ENCODE measurements at regions not wholly inside any gene's neighbourhood (a gene's known extent, or its start where the extent isn't known, plus 50 kb on each side); places are given as distances from the start of the nearest gene placed in this dataset.
"Not testable (repeated sequence)": the region's sequence is repeated elsewhere in the genome, so short reads cannot be mapped to it uniquely, and the experiment has no call there.

DNA sequence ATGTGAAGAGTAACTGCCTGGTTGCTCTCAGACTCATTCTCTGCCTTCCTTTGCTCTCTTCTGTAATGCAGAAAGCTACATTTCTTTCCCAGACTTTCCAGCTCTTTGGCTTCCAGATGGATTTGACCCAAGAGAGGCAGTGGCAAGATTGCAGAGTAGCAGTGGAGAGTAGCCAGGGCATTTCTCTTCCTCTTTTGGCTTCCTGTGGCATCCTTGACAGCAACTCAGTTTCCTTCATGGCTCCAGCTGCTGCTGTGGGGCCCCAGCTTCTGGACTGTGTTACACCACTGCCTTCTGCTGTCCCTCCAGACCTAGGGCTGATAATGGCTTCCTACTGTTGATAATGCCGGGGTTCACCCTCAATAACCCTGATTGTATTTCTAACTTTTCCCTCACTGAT lies 469.4 kb upstream of the SPRED2 start:
- Histone ChIP-seq H3K27me3 (ENCODE audit: control insufficient read depth, insufficient read depth, low read length) (no peaks in the 10 kb centered on the region), H3K36me3 (ENCODE audit: control insufficient read depth, insufficient read depth, low read length) (no peaks in the 10 kb centered on the region), H3K4me1 (ENCODE audit: control insufficient read depth, insufficient read depth, low read length) (no peaks in the 10 kb centered on the region), H3K9me3 (ENCODE audit: control insufficient read depth, low read length) (no peaks in the 10 kb centered on the region), H3K4me3 (ENCODE audit: low read length) (no peak overlapping the region), H3K9ac (ENCODE audit: low read length) (no peak overlapping the region)

GRCh38 chr2:65896446-65896845 lies 464.0 kb upstream of the SPRED2 start:
- no peaks in the 10 kb centered on the region for H3K36me3 ChIP-seq (ENCODE audit: control insufficient read depth, insufficient read depth, low read length)
- H3K9me3 ChIP-seq (ENCODE audit: control insufficient read depth, low read length): no peaks in the 10 kb centered on the region
- H3K4me3 ChIP-seq (ENCODE audit: low read length): no peak overlapping the region
- no peaks in the 10 kb centered on the region for H3K4me1 ChIP-seq (ENCODE audit: control insufficient read depth, insufficient read depth, low read length)
- H3K9ac ChIP-seq (ENCODE audit: low read length): no peak overlapping the region
- H3K27me3 ChIP-seq (ENCODE audit: control insufficient read depth, insufficient read depth, low read length): no peaks in the 10 kb centered on the region

DNA sequence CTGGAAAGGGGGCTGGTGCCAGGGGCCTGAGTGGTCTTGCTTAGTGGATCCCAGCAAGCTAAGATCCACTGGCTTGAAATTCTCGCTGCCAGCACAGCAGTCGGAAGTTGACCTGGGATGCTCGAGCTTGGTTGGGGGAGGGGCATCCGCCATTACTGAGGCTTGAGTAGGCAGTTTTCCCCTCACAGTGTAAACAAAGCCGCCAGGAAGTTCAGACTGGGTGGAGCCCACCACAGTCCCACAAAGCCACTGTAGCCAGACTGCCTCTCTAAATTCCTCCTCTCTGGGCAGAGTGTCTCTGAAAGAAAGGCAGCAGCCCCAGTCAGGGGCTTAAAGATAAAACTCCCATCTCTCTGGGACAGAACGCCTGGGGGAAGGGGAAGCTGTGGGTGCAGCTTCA lies 457.7 kb upstream of the SPRED2 start:
- H3K4me3 ChIP-seq (ENCODE audit: low read length); H3K4me1 ChIP-seq (ENCODE audit: control insufficient read depth, insufficient read depth, low read length): not testable (repeated sequence)

DNA sequence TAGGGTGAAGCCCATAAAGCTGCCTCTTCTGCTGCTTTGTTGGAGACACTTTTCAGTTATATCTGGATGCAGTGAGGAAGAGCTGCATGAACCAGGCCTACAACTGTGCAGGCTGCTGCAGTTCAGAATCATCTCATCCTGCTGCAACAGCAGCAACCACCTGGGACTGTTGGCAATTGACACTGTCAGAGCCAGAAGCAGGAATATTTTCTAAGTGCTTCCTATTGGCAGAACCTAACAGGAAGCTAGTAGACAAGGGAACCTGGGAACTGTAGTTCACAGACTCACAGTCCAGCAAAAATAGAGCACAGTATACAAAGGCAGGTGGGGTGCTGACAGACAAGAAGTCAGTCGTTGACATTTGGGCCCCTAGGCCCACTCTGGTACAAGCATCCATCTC lies 452.9 kb upstream of the SPRED2 start:
- H3K9me3 ChIP-seq (ENCODE audit: control insufficient read depth, low read length): no peaks in the 10 kb centered on the region
- no peaks in the 10 kb centered on the region for H3K36me3 ChIP-seq (ENCODE audit: control insufficient read depth, insufficient read depth, low read length)
- no peak overlapping the region for H3K9ac ChIP-seq (ENCODE audit: low read length)
- H3K4me1 ChIP-seq (ENCODE audit: control insufficient read depth, insufficient read depth, low read length): no peaks in the 10 kb centered on the region
- no peak overlapping the region for H3K4me3 ChIP-seq (ENCODE audit: low read length)
- H3K27me3 ChIP-seq (ENCODE audit: control insufficient read depth, insufficient read depth, low read length): peaks cover 3% of the 10 kb centered on the region

More for the DNA sequence above, 457.7 kb upstream of the SPRED2 start:
- not testable (repeated sequence) for H3K27me3 ChIP-seq (ENCODE audit: control insufficient read depth, insufficient read depth, low read length); H3K9ac ChIP-seq (ENCODE audit: low read length); H3K9me3 ChIP-seq (ENCODE audit: control insufficient read depth, low read length); H3K36me3 ChIP-seq (ENCODE audit: control insufficient read depth, insufficient read depth, low read length)

- Histone ChIP-seq H3K4me3 (ENCODE audit: low read length) (no peak overlapping the region), H3K4me1 (ENCODE audit: control insufficient read depth, insufficient read depth, low read length) (no peaks in the 10 kb centered on the region), H3K27me3 (ENCODE audit: control insufficient read depth, insufficient read depth, low read length) (peaks cover 3% of the 10 kb centered on the region), H3K36me3 (ENCODE audit: control insufficient read depth, insufficient read depth, low read length) (no peaks in the 10 kb centered on the region), H3K9me3 (ENCODE audit: control insufficient read depth, low read length) (no peaks in the 10 kb centered on the region), H3K9ac (ENCODE audit: low read length) (no peak overlapping the region)
Observed at GRCh38 chr2:65881592-65881991, 449.2 kb upstream of the SPRED2 start.

- H3K9ac ChIP-seq (ENCODE audit: low read length): no peak overlapping the region
- no peak overlapping the region for H3K4me3 ChIP-seq (ENCODE audit: low read length)
- no peaks in the 10 kb centered on the region for H3K9me3 ChIP-seq (ENCODE audit: control insufficient read depth, low read length)
- H3K4me1 ChIP-seq (ENCODE audit: control insufficient read depth, insufficient read depth, low read length): no peaks in the 10 kb centered on the region
- peaks cover 3% of the 10 kb centered on the region for H3K27me3 ChIP-seq (ENCODE audit: control insufficient read depth, insufficient read depth, low read length)
- H3K36me3 ChIP-seq (ENCODE audit: control insufficient read depth, insufficient read depth, low read length): no peaks in the 10 kb centered on the region
Observed at GRCh38 chr2:65880436-65880835, 448.0 kb upstream of the SPRED2 start.

- Histone ChIP-seq H3K4me3 (ENCODE audit: low read length) (no peak overlapping the region), H3K36me3 (ENCODE audit: control insufficient read depth, insufficient read depth, low read length) (no peaks in the 10 kb centered on the region), H3K27me3 (ENCODE audit: control insufficient read depth, insufficient read depth, low read length) (no peaks in the 10 kb centered on the region), H3K4me1 (ENCODE audit: control insufficient read depth, insufficient read depth, low read length) (no peaks in the 10 kb centered on the region), H3K9ac (ENCODE audit: low read length) (no peak overlapping the region), H3K9me3 (ENCODE audit: control insufficient read depth, low read length) (no peaks in the 10 kb centered on the region)
Observed at GRCh38 chr2:65878011-65878340, 445.6 kb upstream of the SPRED2 start.

- Histone ChIP-seq H3K4me1 (ENCODE audit: control insufficient read depth, insufficient read depth, low read length) (no peaks in the 10 kb centered on the region), H3K27me3 (ENCODE audit: control insufficient read depth, insufficient read depth, low read length) (no peaks in the 10 kb centered on the region), H3K9me3 (ENCODE audit: control insufficient read depth, low read length) (no peaks in the 10 kb centered on the region), H3K36me3 (ENCODE audit: control insufficient read depth, insufficient read depth, low read length) (no peaks in the 10 kb centered on the region), H3K9ac (ENCODE audit: low read length) (no peak overlapping the region), H3K4me3 (ENCODE audit: low read length) (no peak overlapping the region)
Observed at GRCh38 chr2:65877331-65878010, 445.1 kb upstream of the SPRED2 start.

DNA sequence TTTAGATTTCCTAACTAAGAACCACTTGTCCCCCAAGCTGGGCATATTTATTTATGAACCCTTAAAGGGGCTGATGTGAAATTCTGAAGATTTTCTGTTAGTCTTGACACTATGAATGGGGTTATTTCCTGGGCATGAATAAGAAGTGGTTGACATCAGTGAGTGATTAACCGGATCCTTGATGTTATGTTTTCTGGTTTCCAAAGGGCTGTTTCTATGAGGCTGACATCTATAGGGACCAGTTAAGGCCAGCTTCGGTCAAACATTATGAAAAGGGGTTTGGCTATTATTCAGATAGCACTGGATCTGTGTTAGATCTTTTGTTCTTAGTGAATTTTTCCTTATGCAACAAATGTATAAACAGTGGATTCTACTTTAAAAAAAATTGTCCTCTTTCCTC lies 443.7 kb upstream of the SPRED2 start:
- no peaks in the 10 kb centered on the region for H3K27me3 ChIP-seq (ENCODE audit: control insufficient read depth, insufficient read depth, low read length)
- H3K36me3 ChIP-seq (ENCODE audit: control insufficient read depth, insufficient read depth, low read length): no peaks in the 10 kb centered on the region
- no peak overlapping the region for H3K4me3 ChIP-seq (ENCODE audit: low read length)
- H3K4me1 ChIP-seq (ENCODE audit: control insufficient read depth, insufficient read depth, low read length): no peaks in the 10 kb centered on the region
- no peak overlapping the region for H3K9ac ChIP-seq (ENCODE audit: low read length)
- no peaks in the 10 kb centered on the region for H3K9me3 ChIP-seq (ENCODE audit: control insufficient read depth, low read length)

DNA sequence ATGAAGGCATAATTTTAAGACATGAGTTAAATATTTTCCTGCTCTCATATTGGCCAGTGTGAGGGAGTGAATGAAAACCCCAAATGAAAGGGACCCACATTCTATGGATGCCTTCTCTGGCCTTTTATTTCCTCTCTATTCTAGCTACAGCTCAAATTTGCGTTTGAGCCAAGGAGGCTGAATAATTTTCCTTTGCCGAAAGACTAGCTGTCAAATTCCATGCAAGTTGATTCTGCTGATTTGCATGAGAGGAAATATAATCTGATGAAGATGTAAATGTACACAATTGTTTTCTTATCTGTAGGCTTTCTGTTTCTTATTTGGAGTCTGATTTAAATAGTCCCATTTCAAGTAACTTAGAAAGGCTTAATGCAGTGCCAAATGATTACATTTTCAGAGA lies 438.4 kb upstream of the SPRED2 start:
- no peaks in the 10 kb centered on the region for H3K27me3 ChIP-seq (ENCODE audit: control insufficient read depth, insufficient read depth, low read length)
- H3K4me3 ChIP-seq (ENCODE audit: low read length): no peak overlapping the region
- no peaks in the 10 kb centered on the region for H3K36me3 ChIP-seq (ENCODE audit: control insufficient read depth, insufficient read depth, low read length)
- no peaks in the 10 kb centered on the region for H3K4me1 ChIP-seq (ENCODE audit: control insufficient read depth, insufficient read depth, low read length)
- H3K9me3 ChIP-seq (ENCODE audit: control insufficient read depth, low read length): no peaks in the 10 kb centered on the region
- H3K9ac ChIP-seq (ENCODE audit: low read length): no peak overlapping the region

GRCh38 chr2:65869296-65869695 lies 436.9 kb upstream of the SPRED2 start:
- no peaks in the 10 kb centered on the region for H3K4me1 ChIP-seq (ENCODE audit: control insufficient read depth, insufficient read depth, low read length)
- H3K9ac ChIP-seq (ENCODE audit: low read length): no peak overlapping the region
- no peaks in the 10 kb centered on the region for H3K36me3 ChIP-seq (ENCODE audit: control insufficient read depth, insufficient read depth, low read length)
- no peaks in the 10 kb centered on the region for H3K27me3 ChIP-seq (ENCODE audit: control insufficient read depth, insufficient read depth, low read length)
- H3K4me3 ChIP-seq (ENCODE audit: low read length): no peak overlapping the region
- no peaks in the 10 kb centered on the region for H3K9me3 ChIP-seq (ENCODE audit: control insufficient read depth, low read length)

- no peaks in the 10 kb centered on the region for H3K36me3 ChIP-seq (ENCODE audit: control insufficient read depth, insufficient read depth, low read length)
- H3K9ac ChIP-seq (ENCODE audit: low read length): no peak overlapping the region
- H3K9me3 ChIP-seq (ENCODE audit: control insufficient read depth, low read length): no peaks in the 10 kb centered on the region
- no peak overlapping the region for H3K4me3 ChIP-seq (ENCODE audit: low read length)
- H3K4me1 ChIP-seq (ENCODE audit: control insufficient read depth, insufficient read depth, low read length): no peaks in the 10 kb centered on the region
- H3K27me3 ChIP-seq (ENCODE audit: control insufficient read depth, insufficient read depth, low read length): no peaks in the 10 kb centered on the region
Observed at GRCh38 chr2:65868177-65868576, 435.8 kb upstream of the SPRED2 start.

- Histone ChIP-seq H3K4me1 (ENCODE audit: control insufficient read depth, insufficient read depth, low read length) (no peaks in the 10 kb centered on the region), H3K4me3 (ENCODE audit: low read length) (no peak overlapping the region), H3K9ac (ENCODE audit: low read length) (no peak overlapping the region), H3K27me3 (ENCODE audit: control insufficient read depth, insufficient read depth, low read length) (no peaks in the 10 kb centered on the region), H3K36me3 (ENCODE audit: control insufficient read depth, insufficient read depth, low read length) (no peaks in the 10 kb centered on the region), H3K9me3 (ENCODE audit: control insufficient read depth, low read length) (no peaks in the 10 kb centered on the region)
Observed at GRCh38 chr2:65867446-65867845, 435.0 kb upstream of the SPRED2 start.
